HEK293 (cell line): ENCODE measurements at regions not wholly inside any gene's neighbourhood (a gene's known extent, or its start where the extent isn't known, plus 50 kb on each side); places are given as distances from the start of the nearest gene placed in this dataset.

Experiments used
- GFI1B ChIP-seq: fragments of 450-650 bp; formaldehyde crosslinking; IDR thresholded peaks from 2 replicates; pipeline ENCODE4 v1.5.1; 2016; ENCODE audit warnings: missing biosample characterization, missing genetic modification characterization
- REST ChIP-seq: fragments of 450-650 bp; formaldehyde crosslinking; IDR thresholded peaks from 2 replicates; pipeline ENCODE4 v1.5.1; 2016; ENCODE audit warnings: missing biosample characterization, missing genetic modification characterization
- SP2 ChIP-seq: fragments of 450-650 bp; formaldehyde crosslinking; IDR thresholded peaks from 2 replicates; pipeline ENCODE4 v1.5.1; 2016; ENCODE audit warnings: missing biosample characterization, missing genetic modification characterization
- YY1 ChIP-seq: fragments of 450-650 bp; formaldehyde crosslinking; IDR thresholded peaks from 2 replicates; pipeline ENCODE4 v1.5.1; 2018; ENCODE audit warnings: missing biosample characterization, missing genetic modification characterization
- YY2 ChIP-seq: fragments of 450-650 bp; formaldehyde crosslinking; IDR thresholded peaks from 2 replicates; pipeline ENCODE4 v1.5.1; 2016; ENCODE audit warnings: missing biosample characterization, missing genetic modification characterization
- ZFHX2 ChIP-seq: fragments of 450-650 bp; formaldehyde crosslinking; conservative IDR thresholded peaks from 2 replicates; pipeline ENCODE4 v1.5.1; 2016; ENCODE audit warnings: missing biosample characterization, missing genetic modification characterization
- ZNF302 ChIP-seq: fragments of 450-650 bp; formaldehyde crosslinking; IDR thresholded peaks from 2 replicates; pipeline ENCODE4 v1.5.1; 2016; ENCODE audit warnings: missing biosample characterization, missing genetic modification characterization, low read depth
- ZNF521 ChIP-seq: fragments of 450-650 bp; formaldehyde crosslinking; IDR thresholded peaks from 2 replicates; pipeline ENCODE4 v1.5.1; 2017; ENCODE audit warnings: missing biosample characterization, mild to moderate bottlenecking, missing genetic modification characterization
- ZNF791 ChIP-seq: fragments of 450-650 bp; formaldehyde crosslinking; IDR thresholded peaks from 2 replicates; pipeline ENCODE4 v1.5.1; 2016; ENCODE audit warnings: missing biosample characterization, missing genetic modification characterization
- TF ChIP-seq, protein P1 (sequence below): fragments of 450-650 bp; formaldehyde crosslinking; IDR thresholded peaks from 2 replicates; pipeline ENCODE4 v1.5.1; 2016; ENCODE audit warnings: missing biosample characterization, missing genetic modification characterization
- TF ChIP-seq, protein P2 (sequence below): fragments of 450-650 bp; formaldehyde crosslinking; IDR thresholded peaks from 2 replicates; pipeline ENCODE4 v1.5.1; 2016; ENCODE audit warnings: missing biosample characterization, missing genetic modification characterization
- TF ChIP-seq, protein P3 (sequence below): fragments of 450-650 bp; formaldehyde crosslinking; IDR thresholded peaks from 2 replicates; pipeline ENCODE4 v1.5.1; 2016; ENCODE audit warnings: missing biosample characterization, missing genetic modification characterization
- TF ChIP-seq, protein P4 (sequence below): fragments of 450-650 bp; formaldehyde crosslinking; IDR thresholded peaks from 2 replicates; pipeline ENCODE4 v1.5.1; 2017; ENCODE audit warnings: missing biosample characterization, missing genetic modification characterization

GRCh38 chr12:24125280-24125679, 175.8 kb upstream of the SOX5 start:
- TF ChIP-seq GFI1B (tag by site-specific recombination) (no peak), REST (no peak), YY1 (tag by site-specific recombination) (no peak), ZFHX2 (tag by site-specific recombination) (no peak), ZNF302 (tag by site-specific recombination) (no peak), ZNF521 (tag by site-specific recombination) (no peak), ZNF791 (tag by site-specific recombination) (no peak), YY2 (tag by site-specific recombination) (no peak), SP2 (tag by site-specific recombination) (no peak)
- TF ChIP-seq, protein P1, sequence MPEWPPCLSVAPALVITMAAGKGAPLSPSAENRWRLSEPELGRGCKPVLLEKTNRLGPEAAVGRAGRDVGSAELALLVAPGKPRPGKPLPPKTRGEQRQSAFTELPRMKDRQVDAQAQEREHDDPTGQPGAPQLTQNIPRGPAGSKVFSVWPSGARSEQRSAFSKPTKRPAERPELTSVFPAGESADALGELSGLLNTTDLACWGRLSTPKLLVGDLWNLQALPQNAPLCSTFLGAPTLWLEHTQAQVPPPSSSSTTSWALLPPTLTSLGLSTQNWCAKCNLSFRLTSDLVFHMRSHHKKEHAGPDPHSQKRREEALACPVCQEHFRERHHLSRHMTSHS: no peak
- TF ChIP-seq, protein P2, sequence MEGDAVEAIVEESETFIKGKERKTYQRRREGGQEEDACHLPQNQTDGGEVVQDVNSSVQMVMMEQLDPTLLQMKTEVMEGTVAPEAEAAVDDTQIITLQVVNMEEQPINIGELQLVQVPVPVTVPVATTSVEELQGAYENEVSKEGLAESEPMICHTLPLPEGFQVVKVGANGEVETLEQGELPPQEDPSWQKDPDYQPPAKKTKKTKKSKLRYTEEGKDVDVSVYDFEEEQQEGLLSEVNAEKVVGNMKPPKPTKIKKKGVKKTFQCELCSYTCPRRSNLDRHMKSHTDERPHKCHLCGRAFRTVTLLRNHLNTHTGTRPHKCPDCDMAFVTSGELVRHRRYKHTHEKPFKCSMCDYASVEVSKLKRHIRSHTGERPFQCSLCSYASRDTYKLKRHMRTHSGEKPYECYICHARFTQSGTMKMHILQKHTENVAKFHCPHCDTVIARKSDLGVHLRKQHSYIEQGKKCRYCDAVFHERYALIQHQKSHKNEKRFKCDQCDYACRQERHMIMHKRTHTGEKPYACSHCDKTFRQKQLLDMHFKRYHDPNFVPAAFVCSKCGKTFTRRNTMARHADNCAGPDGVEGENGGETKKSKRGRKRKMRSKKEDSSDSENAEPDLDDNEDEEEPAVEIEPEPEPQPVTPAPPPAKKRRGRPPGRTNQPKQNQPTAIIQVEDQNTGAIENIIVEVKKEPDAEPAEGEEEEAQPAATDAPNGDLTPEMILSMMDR (tag by site-specific recombination): no peak
- TF ChIP-seq, protein P3, sequence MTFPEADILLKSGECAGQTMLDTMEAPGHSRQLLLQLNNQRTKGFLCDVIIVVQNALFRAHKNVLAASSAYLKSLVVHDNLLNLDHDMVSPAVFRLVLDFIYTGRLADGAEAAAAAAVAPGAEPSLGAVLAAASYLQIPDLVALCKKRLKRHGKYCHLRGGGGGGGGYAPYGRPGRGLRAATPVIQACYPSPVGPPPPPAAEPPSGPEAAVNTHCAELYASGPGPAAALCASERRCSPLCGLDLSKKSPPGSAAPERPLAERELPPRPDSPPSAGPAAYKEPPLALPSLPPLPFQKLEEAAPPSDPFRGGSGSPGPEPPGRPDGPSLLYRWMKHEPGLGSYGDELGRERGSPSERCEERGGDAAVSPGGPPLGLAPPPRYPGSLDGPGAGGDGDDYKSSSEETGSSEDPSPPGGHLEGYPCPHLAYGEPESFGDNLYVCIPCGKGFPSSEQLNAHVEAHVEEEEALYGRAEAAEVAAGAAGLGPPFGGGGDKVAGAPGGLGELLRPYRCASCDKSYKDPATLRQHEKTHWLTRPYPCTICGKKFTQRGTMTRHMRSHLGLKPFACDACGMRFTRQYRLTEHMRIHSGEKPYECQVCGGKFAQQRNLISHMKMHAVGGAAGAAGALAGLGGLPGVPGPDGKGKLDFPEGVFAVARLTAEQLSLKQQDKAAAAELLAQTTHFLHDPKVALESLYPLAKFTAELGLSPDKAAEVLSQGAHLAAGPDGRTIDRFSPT (tag by site-specific recombination): no peak
- TF ChIP-seq, protein P4, sequence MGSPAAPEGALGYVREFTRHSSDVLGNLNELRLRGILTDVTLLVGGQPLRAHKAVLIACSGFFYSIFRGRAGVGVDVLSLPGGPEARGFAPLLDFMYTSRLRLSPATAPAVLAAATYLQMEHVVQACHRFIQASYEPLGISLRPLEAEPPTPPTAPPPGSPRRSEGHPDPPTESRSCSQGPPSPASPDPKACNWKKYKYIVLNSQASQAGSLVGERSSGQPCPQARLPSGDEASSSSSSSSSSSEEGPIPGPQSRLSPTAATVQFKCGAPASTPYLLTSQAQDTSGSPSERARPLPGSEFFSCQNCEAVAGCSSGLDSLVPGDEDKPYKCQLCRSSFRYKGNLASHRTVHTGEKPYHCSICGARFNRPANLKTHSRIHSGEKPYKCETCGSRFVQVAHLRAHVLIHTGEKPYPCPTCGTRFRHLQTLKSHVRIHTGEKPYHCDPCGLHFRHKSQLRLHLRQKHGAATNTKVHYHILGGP: no peak
